ENCODE measurements at regions not wholly inside any gene's neighbourhood (a gene's known extent, or its start where the extent isn't known, plus 50 kb on each side); places are given as distances from the start of the nearest gene placed in this dataset.

GRCh38 chr4:156636381-156636780 is 335.2 kb downstream of the PDGFC start:
- no peaks in the 10 kb centered on the region for H3K9me3 ChIP-seq
- H3K36me3 ChIP-seq, result no peaks in the 10 kb centered on the region
- no peak for TF ChIP-seq CTCF (IDR thresholded peaks at IDR 0.05)
- intact Hi-C loops (cut with DNase I), result no loop called here
- no peaks in the 10 kb centered on the region for H3K27me3 ChIP-seq
- no peaks in the 10 kb centered on the region for H3K4me1 ChIP-seq
- no peak overlapping the region for H3K27ac ChIP-seq
- H3K9ac ChIP-seq (ENCODE audit: low read depth in 2 of 2, low read length in 2 of 2), result no peak overlapping the region
- no peak overlapping the region for H3K4me3 ChIP-seq
- no peak for DNase-seq

- Histone ChIP-seq H3K27ac (no peak overlapping the region), H3K36me3 (no peaks in the 10 kb centered on the region), H3K9ac (ENCODE audit: low read depth in 2 of 2, low read length in 2 of 2) (no peak overlapping the region), H3K4me1 (no peaks in the 10 kb centered on the region), H3K27me3 (no peaks in the 10 kb centered on the region), H3K9me3 (no peaks in the 10 kb centered on the region), H3K4me3 (no peak overlapping the region)
- DNase-seq, result no peak
- intact Hi-C loops (cut with DNase I), result no loop called here
- TF ChIP-seq CTCF (IDR thresholded peaks at IDR 0.05), result no peak
Observed at GRCh38 chr4:156635051-156635450, 336.5 kb downstream of the PDGFC start.

GRCh38 chr4:156634612-156635011 is 337.0 kb downstream of the PDGFC start:
- no peak for TF ChIP-seq CTCF (IDR thresholded peaks at IDR 0.05)
- Histone ChIP-seq H3K27ac (no peak overlapping the region), H3K4me1 (no peaks in the 10 kb centered on the region), H3K9me3 (no peaks in the 10 kb centered on the region), H3K4me3 (no peak overlapping the region), H3K9ac (ENCODE audit: low read depth in 2 of 2, low read length in 2 of 2) (no peak overlapping the region), H3K36me3 (no peaks in the 10 kb centered on the region), H3K27me3 (no peaks in the 10 kb centered on the region)
- no peak for DNase-seq
- intact Hi-C loops (cut with DNase I), result no loop called here

- H3K9ac ChIP-seq (ENCODE audit: low read depth in 2 of 2, low read length in 2 of 2), result no peak overlapping the region
Observed at GRCh38 chr4:156633847-156634246, 337.8 kb downstream of the PDGFC start.

GRCh38 chr4:156628858-156629257 is 342.7 kb downstream of the PDGFC start:
- intact Hi-C loops (cut with DNase I), result no loop called here
- H3K4me1 ChIP-seq, result no peaks in the 10 kb centered on the region
- H3K9ac ChIP-seq (ENCODE audit: low read depth in 2 of 2, low read length in 2 of 2), result no peak overlapping the region
- no peaks in the 10 kb centered on the region for H3K36me3 ChIP-seq
- H3K27ac ChIP-seq, result no peak overlapping the region
- DNase-seq, result no peak
- H3K4me3 ChIP-seq, result no peak overlapping the region
- H3K9me3 ChIP-seq, result no peaks in the 10 kb centered on the region
- no peak for TF ChIP-seq CTCF (IDR thresholded peaks at IDR 0.05)
- H3K27me3 ChIP-seq, result no peaks in the 10 kb centered on the region

More at GRCh38 chr4:156633847-156634246, 337.8 kb downstream of the PDGFC start:
- Histone ChIP-seq H3K27me3 (no peaks in the 10 kb centered on the region), H3K9me3 (no peaks in the 10 kb centered on the region), H3K4me3 (no peak overlapping the region), H3K36me3 (no peaks in the 10 kb centered on the region), H3K4me1 (no peaks in the 10 kb centered on the region), H3K27ac (no peak overlapping the region)
- no peak for TF ChIP-seq CTCF (IDR thresholded peaks at IDR 0.05)
- DNase-seq, result no peak
- intact Hi-C loops (cut with DNase I), result no loop called here

GRCh38 chr4:156623376-156623775 is 348.2 kb downstream of the PDGFC start:
- H3K4me1 ChIP-seq, result no peaks in the 10 kb centered on the region
- no peak for TF ChIP-seq CTCF (IDR thresholded peaks at IDR 0.05)
- intact Hi-C loops (cut with DNase I), result no loop called here

More at GRCh38 chr4:156623376-156623775, 348.2 kb downstream of the PDGFC start:
- Histone ChIP-seq H3K4me3 (no peak overlapping the region), H3K36me3 (no peaks in the 10 kb centered on the region), H3K9ac (ENCODE audit: low read depth in 2 of 2, low read length in 2 of 2) (no peak overlapping the region), H3K27ac (no peak overlapping the region), H3K27me3 (no peaks in the 10 kb centered on the region), H3K9me3 (no peaks in the 10 kb centered on the region)
- DNase-seq, result no peak
